H1 (cell line): ENCODE measurements at regions not wholly inside any gene's neighbourhood (a gene's known extent, or its start where the extent isn't known, plus 50 kb on each side); places are given as distances from the start of the nearest gene placed in this dataset.

Source experiments
- BACH1 ChIP-seq: IDR thresholded peaks from 2 replicates; pipeline ENCODE4 v1.6.1; 2012; ENCODE audit warnings: low read length, improper control_type of control experiment
- CHD2 ChIP-seq: IDR thresholded peaks from 2 replicates; pipeline ENCODE4 v1.6.1; 2012; ENCODE audit warnings: low read length, improper control_type of control experiment
- POLR2A ChIP-seq, 2 experiments: IDR thresholded peaks; 1 replicate in 1 of 2; 2 replicates in 1 of 2; pipeline ENCODE4 v1.6.1; 2011; ENCODE audit warnings: low read depth in 2 of 2, low read length in 2 of 2, mild to moderate bottlenecking in 2 of 2; ENCODE audit errors: control extremely low read depth in 1 of 2

DNA sequence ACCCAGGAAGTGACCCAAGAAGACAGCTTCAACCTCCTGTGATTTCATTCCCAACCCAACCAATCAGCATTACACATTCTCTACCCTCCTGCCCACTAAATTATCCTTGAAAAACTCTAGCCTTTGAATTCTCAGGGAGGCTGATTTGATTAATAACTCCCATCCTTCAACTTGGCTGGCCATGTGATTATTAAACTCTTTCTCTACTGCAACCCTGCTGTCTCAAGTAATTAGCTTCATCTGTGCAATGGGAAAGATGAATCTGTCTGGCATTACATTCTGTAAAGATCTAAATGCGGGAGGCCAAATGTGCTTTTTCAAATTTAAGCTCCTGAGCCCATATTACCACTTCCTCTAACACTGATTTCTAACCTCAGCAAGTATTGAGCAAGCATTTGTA lies 95.9 kb upstream of the STT3B start (continued):
- TF ChIP-seq BACH1 (no peak), POLR2A (IDR thresholded peaks at IDR 0.05; ENCODE audit: control extremely low read depth in 1 of 2, low read depth in 2 of 2, low read length in 2 of 2) (no peak), CHD2 (no peak)
